PFSK-1 (cell line): ENCODE measurements at regions not wholly inside any gene's neighbourhood (a gene's known extent, or its start where the extent isn't known, plus 50 kb on each side); places are given as distances from the start of the nearest gene placed in this dataset.

Source experiments
- POLR2AphosphoS5 ChIP-seq: IDR thresholded peaks from 2 replicates; pipeline ENCODE4 v1.6.1; 2012; ENCODE audit warnings: low read depth, mild to moderate bottlenecking, control low read depth, low read length, moderate library complexity
- TAF1 ChIP-seq: IDR thresholded peaks from 2 replicates; pipeline ENCODE4 v1.6.1; 2012; ENCODE audit warnings: low read length, control low read depth, borderline replicate concordance; ENCODE audit not compliant: insufficient read depth
- TF ChIP-seq, protein P1 (sequence below), 2 experiments: IDR thresholded peaks; 2 replicates each; pipeline versions ENCODE4 v1.6.1 to v1.8.0; 2011 to 2012; ENCODE audit warnings: low read depth in 2 of 2, low read length in 2 of 2, control low read depth in 1 of 2, inconsistent platforms in 1 of 2, mild to moderate bottlenecking in 1 of 2, moderate library complexity in 1 of 2; ENCODE audit not compliant: insufficient read depth in 1 of 2

DNA sequence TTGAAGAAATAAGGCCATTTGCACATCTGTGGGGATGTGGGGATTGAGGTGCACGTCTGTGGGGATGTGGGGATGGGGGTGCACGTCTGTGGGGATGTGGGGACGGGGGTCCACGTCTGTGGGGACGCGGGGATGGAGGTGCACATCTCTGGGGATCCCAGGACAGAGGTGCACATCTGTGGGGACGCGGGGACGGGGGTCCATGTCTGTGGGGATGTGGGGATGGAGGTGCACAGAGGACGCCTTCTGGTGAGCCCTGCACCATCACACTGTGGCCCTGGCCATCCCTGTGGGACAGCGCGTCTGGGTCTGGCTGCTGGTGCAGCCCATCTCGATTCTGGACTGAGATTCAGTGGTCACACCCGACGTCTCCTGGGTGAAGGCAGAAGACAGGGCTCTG, 161.4 kb downstream of the LAT start:
- TF ChIP-seq TAF1 (no peak), POLR2AphosphoS5 (no peak)
- TF ChIP-seq, protein P1, sequence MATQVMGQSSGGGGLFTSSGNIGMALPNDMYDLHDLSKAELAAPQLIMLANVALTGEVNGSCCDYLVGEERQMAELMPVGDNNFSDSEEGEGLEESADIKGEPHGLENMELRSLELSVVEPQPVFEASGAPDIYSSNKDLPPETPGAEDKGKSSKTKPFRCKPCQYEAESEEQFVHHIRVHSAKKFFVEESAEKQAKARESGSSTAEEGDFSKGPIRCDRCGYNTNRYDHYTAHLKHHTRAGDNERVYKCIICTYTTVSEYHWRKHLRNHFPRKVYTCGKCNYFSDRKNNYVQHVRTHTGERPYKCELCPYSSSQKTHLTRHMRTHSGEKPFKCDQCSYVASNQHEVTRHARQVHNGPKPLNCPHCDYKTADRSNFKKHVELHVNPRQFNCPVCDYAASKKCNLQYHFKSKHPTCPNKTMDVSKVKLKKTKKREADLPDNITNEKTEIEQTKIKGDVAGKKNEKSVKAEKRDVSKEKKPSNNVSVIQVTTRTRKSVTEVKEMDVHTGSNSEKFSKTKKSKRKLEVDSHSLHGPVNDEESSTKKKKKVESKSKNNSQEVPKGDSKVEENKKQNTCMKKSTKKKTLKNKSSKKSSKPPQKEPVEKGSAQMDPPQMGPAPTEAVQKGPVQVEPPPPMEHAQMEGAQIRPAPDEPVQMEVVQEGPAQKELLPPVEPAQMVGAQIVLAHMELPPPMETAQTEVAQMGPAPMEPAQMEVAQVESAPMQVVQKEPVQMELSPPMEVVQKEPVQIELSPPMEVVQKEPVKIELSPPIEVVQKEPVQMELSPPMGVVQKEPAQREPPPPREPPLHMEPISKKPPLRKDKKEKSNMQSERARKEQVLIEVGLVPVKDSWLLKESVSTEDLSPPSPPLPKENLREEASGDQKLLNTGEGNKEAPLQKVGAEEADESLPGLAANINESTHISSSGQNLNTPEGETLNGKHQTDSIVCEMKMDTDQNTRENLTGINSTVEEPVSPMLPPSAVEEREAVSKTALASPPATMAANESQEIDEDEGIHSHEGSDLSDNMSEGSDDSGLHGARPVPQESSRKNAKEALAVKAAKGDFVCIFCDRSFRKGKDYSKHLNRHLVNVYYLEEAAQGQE (IDR thresholded peaks at IDR 0.05; ENCODE audit: insufficient read depth in 1 of 2, low read depth in 2 of 2, low read length in 2 of 2), result no peak
